Adrenal gland (tissue), 9 donors: ENCODE measurements at regions not wholly inside any gene's neighbourhood (a gene's known extent, or its start where the extent isn't known, plus 50 kb on each side); places are given as distances from the start of the nearest gene placed in this dataset.

Experiments used
- DNase-seq, 7 donors: peaks; one replicate each; pipeline ENCODE4 v3.0.0-alpha.2; 2019 to 2020
- H3K27ac ChIP-seq, 5 donors: fragments of 200-600 bp; sonication (generic) in 4 of 5; 1 replicate in 3 of 5; 2 replicates in 2 of 5; pipeline versions ENCODE4 v1.5.1 to v1.8.0; 2016 to 2020; ENCODE audit warnings: mild to moderate bottlenecking in 1 of 5
- H3K27me3 ChIP-seq: fragments of 200-600 bp; 2 replicates; pipeline ENCODE4 v1.8.0; 2021
- H3K36me3 ChIP-seq, 2 donors: fragments of 200-600 bp; replicated peaks in 1 of 2; 1 replicate in 1 of 2; 2 replicates in 1 of 2; pipeline versions ENCODE4 v1.5.1 to v1.8.0; 2018 to 2022
- H3K4me1 ChIP-seq, 2 donors: fragments of 200-600 bp; replicated peaks in 1 of 2; 1 replicate in 1 of 2; 2 replicates in 1 of 2; pipeline versions ENCODE4 v1.5.1 to v1.8.0; 2018 to 2021
- H3K4me3 ChIP-seq, 4 donors: fragments of 200-600 bp; sonication (generic) in 3 of 4; one replicate each; pipeline ENCODE4 v1.5.1; 2016 to 2018
- H3K9me3 ChIP-seq, 3 donors: fragments of 200-600 bp; sonication (generic) in 1 of 3; replicated peaks in 1 of 3; 1 replicate in 2 of 3; 2 replicates in 1 of 3; pipeline versions ENCODE4 v1.5.1 to v1.8.0; 2016 to 2021
- POLR2A ChIP-seq, 2 donors: fragments of 450-650 bp; IDR thresholded peaks; one replicate each; pipeline ENCODE4 v1.6.1; 2017; ENCODE audit warnings: antibody characterized with exemption in 2 of 2, mild to moderate bottlenecking in 2 of 2, moderate library complexity in 1 of 2
- WGBS, 4 donors: extraction: QIAGEN DNeasy Blood & Tissue Kit in 2 of 4; methylation state at CpG; one replicate each; pipeline versions ENCODE4 v1.1.5 to v1.1.7; 2013 to 2017; 5-methylcytosine and 5-hydroxymethylcytosine counted together
- intact Hi-C, 2 donors: fragments of 100-400 bp; cut with DNase I; formaldehyde crosslinking; loops; one replicate each; pipeline versions ENCODE4 v1.14.1 to v1.15.0; 2022 to 2023
- TF ChIP-seq, protein P1 (sequence below), 6 experiments: fragments of 450-650 bp in 4 of 6; fragments of 200-600 bp in 2 of 6; sonication (generic) in 1 of 6; IDR thresholded peaks; 1 replicate in 5 of 6; 2 replicates in 1 of 6; pipeline versions ENCODE4 v1.5.1 to v1.8.0; 2016 to 2021; ENCODE audit warnings: antibody characterized with exemption in 6 of 6, mild to moderate bottlenecking in 2 of 6, moderate library complexity in 1 of 6
- donor health status: healthy with polysubstance abuse.
- donor health status: Bipolar disorder and iron deficiency.
- donor health status: DM: yes; HTN: yes; CAD: no.
- donor health status: DM: no; HTN: no; CAD: no.
- donor health status: DM: no; HTN: no; CAD: no.

DNA sequence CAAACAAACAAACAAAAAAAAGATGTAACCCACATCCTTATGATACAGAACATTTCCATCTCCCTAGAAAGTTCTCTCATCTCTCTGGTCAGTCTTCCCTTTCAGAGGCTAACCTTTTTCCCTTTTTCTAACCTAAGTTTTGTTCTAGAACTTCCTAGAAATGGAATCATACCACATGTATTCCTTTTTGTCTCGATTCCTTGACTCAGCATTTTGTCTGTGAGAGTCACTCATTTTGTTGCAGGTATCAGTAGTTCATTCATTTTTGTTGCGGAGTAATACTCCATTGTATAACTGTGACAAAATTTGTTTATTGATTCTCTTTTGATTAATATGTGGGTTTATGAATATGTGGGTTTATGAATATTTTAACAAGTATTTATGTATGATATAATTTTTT lies 400.0 kb upstream of the PDE4D start:
- Histone ChIP-seq H3K4me3 (no peak overlapping the region), H3K27ac (no peak overlapping the region), H3K4me1 (no peaks in the 10 kb centered on the region), H3K36me3 (no peaks in the 10 kb centered on the region), H3K9me3 (no peaks in the 10 kb centered on the region), H3K27me3 (no peaks in the 10 kb centered on the region)
- TF ChIP-seq, protein P1, sequence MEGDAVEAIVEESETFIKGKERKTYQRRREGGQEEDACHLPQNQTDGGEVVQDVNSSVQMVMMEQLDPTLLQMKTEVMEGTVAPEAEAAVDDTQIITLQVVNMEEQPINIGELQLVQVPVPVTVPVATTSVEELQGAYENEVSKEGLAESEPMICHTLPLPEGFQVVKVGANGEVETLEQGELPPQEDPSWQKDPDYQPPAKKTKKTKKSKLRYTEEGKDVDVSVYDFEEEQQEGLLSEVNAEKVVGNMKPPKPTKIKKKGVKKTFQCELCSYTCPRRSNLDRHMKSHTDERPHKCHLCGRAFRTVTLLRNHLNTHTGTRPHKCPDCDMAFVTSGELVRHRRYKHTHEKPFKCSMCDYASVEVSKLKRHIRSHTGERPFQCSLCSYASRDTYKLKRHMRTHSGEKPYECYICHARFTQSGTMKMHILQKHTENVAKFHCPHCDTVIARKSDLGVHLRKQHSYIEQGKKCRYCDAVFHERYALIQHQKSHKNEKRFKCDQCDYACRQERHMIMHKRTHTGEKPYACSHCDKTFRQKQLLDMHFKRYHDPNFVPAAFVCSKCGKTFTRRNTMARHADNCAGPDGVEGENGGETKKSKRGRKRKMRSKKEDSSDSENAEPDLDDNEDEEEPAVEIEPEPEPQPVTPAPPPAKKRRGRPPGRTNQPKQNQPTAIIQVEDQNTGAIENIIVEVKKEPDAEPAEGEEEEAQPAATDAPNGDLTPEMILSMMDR (IDR thresholded peaks at IDR 0.05): no peak
- TF ChIP-seq POLR2A (IDR thresholded peaks at IDR 0.05): no peak
- 73 to 76% (median 74%) methylated on average over 2 of the region's 2 CpGs for WGBS, 4 donors
- no peak for DNase-seq
- intact Hi-C loops: no loop called here

- Histone ChIP-seq H3K4me1 (no peaks in the 10 kb centered on the region), H3K36me3 (no peaks in the 10 kb centered on the region), H3K27me3 (no peaks in the 10 kb centered on the region), H3K27ac (no peak overlapping the region), H3K9me3 (no peaks in the 10 kb centered on the region), H3K4me3 (no peak overlapping the region)
- WGBS, 4 donors: 36 to 44% (median 42%) methylated on average over 5 of the region's 5 CpGs
- intact Hi-C loops: no loop called here
- DNase-seq: peak in 4 of 7 donors; percentile 21 to 36 (median 28)
- TF ChIP-seq, protein P1 (IDR thresholded peaks at IDR 0.05): peak in 5 of 6 experiments; percentile 13 to 45 (median 37)
- no peak for TF ChIP-seq POLR2A (IDR thresholded peaks at IDR 0.05)
These were observed 393.7 kb upstream of the PDE4D start for GRCh38 chr5:60287174-60287771.

DNA sequence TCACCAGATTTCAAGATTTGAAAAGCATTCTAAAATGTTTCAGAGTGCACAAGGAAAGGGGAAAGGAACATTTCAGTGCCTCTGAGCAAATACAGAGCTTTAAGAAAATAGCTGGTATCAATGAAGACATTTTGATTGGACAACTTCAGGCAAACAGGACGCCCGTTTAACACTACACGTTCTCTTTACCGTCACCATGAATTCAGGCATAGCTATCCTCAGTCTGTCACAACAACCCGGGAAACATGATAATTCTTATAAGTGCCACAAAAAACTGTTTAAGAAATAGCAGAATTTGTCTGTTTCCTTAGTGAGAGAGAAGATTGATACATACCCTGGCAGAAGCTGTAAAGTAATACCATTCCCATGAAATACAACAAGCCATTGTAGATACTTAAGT lies 392.4 kb upstream of the PDE4D start:
- Histone ChIP-seq H3K4me3 (no peak overlapping the region), H3K36me3 (no peaks in the 10 kb centered on the region), H3K9me3 (no peaks in the 10 kb centered on the region), H3K4me1 (no peaks in the 10 kb centered on the region), H3K27ac (no peak overlapping the region), H3K27me3 (no peaks in the 10 kb centered on the region)
- intact Hi-C loops: no loop called here
- TF ChIP-seq, protein P1 (IDR thresholded peaks at IDR 0.05): no peak
- no peak for TF ChIP-seq POLR2A (IDR thresholded peaks at IDR 0.05)
- 73 to 75% (median 74%) methylated on average over 5 of the region's 5 CpGs for WGBS, 4 donors
- no peak for DNase-seq

DNA sequence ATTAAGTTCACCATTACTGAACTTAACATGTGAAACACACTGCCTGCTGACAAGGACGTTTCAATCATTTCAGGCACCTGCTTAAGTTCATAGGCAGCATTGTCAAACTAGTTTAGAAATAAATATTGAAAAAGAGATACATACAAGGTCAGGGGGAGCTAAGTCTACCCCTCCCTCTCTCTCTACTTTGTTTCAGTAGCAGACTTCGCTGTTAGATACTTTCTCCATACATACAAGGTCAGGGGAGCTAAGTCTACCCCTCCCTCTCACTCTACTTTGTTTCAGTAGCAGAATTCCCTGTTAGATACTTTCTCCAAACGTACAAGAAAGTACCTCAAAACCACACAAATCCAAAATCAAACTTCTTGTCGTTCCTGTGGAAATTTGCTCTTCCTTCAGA lies 387.4 kb upstream of the PDE4D start:
- Histone ChIP-seq H3K27ac (no peak overlapping the region), H3K4me1 (peaks cover 0 to 3% of the 10 kb centered on the region in 2 donors), H3K36me3 (no peaks in the 10 kb centered on the region), H3K27me3 (no peaks in the 10 kb centered on the region), H3K4me3 (no peak overlapping the region), H3K9me3 (no peaks in the 10 kb centered on the region)
- intact Hi-C loops: no loop called here
- TF ChIP-seq, protein P1 (IDR thresholded peaks at IDR 0.05): no peak
- TF ChIP-seq POLR2A (IDR thresholded peaks at IDR 0.05): no peak
- no peak for DNase-seq
- WGBS, 4 donors: 47 to 59% (median 51%) methylated on average over 4 of the region's 4 CpGs
